ENCODE measurements at regions not wholly inside any gene's neighbourhood (a gene's known extent, or its start where the extent isn't known, plus 50 kb on each side); places are given as distances from the start of the nearest gene placed in this dataset.

- no peak overlapping the region for H3K9ac ChIP-seq
- no peaks in the 10 kb centered on the region for H3K79me2 ChIP-seq
- no peaks in the 10 kb centered on the region for H3K36me3 ChIP-seq (ENCODE audit: control insufficient read depth, insufficient read depth, low read length)
- no peaks in the 10 kb centered on the region for H3K4me1 ChIP-seq
- TF ChIP-seq CTCF (IDR thresholded peaks at IDR 0.05): no peak
- no peak overlapping the region for H3K4me2 ChIP-seq (ENCODE audit: low read length)
- no peak overlapping the region for H3K4me3 ChIP-seq (ENCODE audit: low read depth, low read length)
- H3K9me3 ChIP-seq (ENCODE audit: control insufficient read depth, low read length): no peaks in the 10 kb centered on the region
- H3K27me3 ChIP-seq (ENCODE audit: control insufficient read depth, insufficient read depth, low read length): no peaks in the 10 kb centered on the region
- H2AFZ ChIP-seq: no peak overlapping the region
- no peak overlapping the region for H3K27ac ChIP-seq
Observed at GRCh38 chr1:65698590-65698989, 94.1 kb upstream of the PDE4B start.

GRCh38 chr1:65703853-65704252 is 88.8 kb upstream of the PDE4B start:
- H3K79me2 ChIP-seq: no peaks in the 10 kb centered on the region

DNA sequence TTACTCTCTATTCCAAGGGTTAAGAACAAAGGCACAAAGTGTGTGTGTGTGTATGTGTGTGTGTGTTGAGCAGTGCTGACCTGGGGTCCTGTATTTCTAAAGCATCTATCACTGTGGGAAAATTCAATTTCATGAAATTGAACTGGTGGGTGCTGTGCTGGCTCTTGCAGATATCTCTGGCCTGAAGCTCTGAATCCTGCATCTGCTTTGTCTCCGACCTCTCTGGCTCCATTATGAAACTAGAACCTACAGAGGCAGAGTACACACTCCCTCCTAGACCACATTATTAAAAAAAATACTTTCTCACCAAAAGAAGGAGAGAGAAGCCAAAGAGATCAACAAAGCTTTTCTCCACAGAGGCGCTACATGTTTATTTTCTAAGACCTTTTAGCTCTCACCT is 88.4 kb upstream of the PDE4B start:
- no peak overlapping the region for H3K4me3 ChIP-seq (ENCODE audit: low read depth, low read length)
- no peak overlapping the region for H3K4me2 ChIP-seq (ENCODE audit: low read length)
- H3K9me3 ChIP-seq (ENCODE audit: control insufficient read depth, low read length): no peaks in the 10 kb centered on the region
- H3K36me3 ChIP-seq (ENCODE audit: control insufficient read depth, insufficient read depth, low read length): no peaks in the 10 kb centered on the region
- TF ChIP-seq CTCF (IDR thresholded peaks at IDR 0.05): no peak
- no peak overlapping the region for H3K9ac ChIP-seq
- no peaks in the 10 kb centered on the region for H3K27me3 ChIP-seq (ENCODE audit: control insufficient read depth, insufficient read depth, low read length)
- H3K79me2 ChIP-seq: no peaks in the 10 kb centered on the region
- no peak overlapping the region for H3K27ac ChIP-seq
- H2AFZ ChIP-seq: no peak overlapping the region
- H3K4me1 ChIP-seq: no peaks in the 10 kb centered on the region

More at GRCh38 chr1:65703853-65704252, 88.8 kb upstream of the PDE4B start:
- TF ChIP-seq CTCF (IDR thresholded peaks at IDR 0.05): no peak
- H2AFZ ChIP-seq: no peak overlapping the region
- H3K4me3 ChIP-seq (ENCODE audit: low read depth, low read length): no peak overlapping the region
- H3K4me1 ChIP-seq: no peaks in the 10 kb centered on the region
- H3K27me3 ChIP-seq (ENCODE audit: control insufficient read depth, insufficient read depth, low read length): no peaks in the 10 kb centered on the region
- no peaks in the 10 kb centered on the region for H3K9me3 ChIP-seq (ENCODE audit: control insufficient read depth, low read length)
- H3K9ac ChIP-seq: no peak overlapping the region
- no peaks in the 10 kb centered on the region for H3K36me3 ChIP-seq (ENCODE audit: control insufficient read depth, insufficient read depth, low read length)
- H3K27ac ChIP-seq: no peak overlapping the region
- no peak overlapping the region for H3K4me2 ChIP-seq (ENCODE audit: low read length)

DNA sequence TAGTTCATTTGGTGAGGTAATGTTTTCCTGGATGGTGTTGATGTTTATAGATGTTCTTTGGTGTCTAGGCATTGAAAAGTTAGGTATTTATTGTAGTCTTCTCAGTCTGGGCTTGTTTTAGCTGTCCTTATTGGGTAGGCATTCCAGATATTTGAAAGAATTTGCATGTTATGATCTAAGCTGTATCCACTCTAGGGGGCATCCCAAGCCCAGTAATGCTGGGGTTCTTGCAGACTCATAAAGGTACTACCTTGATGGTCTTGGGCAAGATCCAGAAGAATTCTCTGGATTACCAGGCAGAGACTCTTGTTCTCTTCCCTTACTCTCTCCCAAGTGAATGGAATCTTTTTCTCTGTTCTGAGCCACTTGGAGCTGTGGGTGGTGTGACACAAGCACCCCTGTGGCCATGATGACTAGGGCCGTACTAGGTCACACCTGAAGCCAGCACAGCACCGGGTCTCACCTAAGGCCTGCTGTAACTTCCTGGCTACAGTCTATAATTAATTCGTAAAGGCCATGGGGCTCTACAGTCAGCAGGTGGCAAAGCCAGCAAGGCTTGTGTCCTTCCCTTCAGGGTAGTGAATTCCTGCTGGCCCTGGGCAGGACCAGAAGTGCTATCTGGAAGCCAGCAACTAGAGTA is 74.8 kb upstream of the PDE4B start:
- H3K79me2 ChIP-seq: no peaks in the 10 kb centered on the region
- no peak overlapping the region for H2AFZ ChIP-seq
- no peak overlapping the region for H3K4me2 ChIP-seq (ENCODE audit: low read length)
- no peaks in the 10 kb centered on the region for H3K36me3 ChIP-seq (ENCODE audit: control insufficient read depth, insufficient read depth, low read length)
- no peak for TF ChIP-seq CTCF (IDR thresholded peaks at IDR 0.05)
- H3K4me1 ChIP-seq: no peaks in the 10 kb centered on the region
- H3K4me3 ChIP-seq (ENCODE audit: low read depth, low read length): no peak overlapping the region
- no peaks in the 10 kb centered on the region for H3K27me3 ChIP-seq (ENCODE audit: control insufficient read depth, insufficient read depth, low read length)
- no peak overlapping the region for H3K27ac ChIP-seq
- no peaks in the 10 kb centered on the region for H3K9me3 ChIP-seq (ENCODE audit: control insufficient read depth, low read length)
- no peak overlapping the region for H3K9ac ChIP-seq

DNA sequence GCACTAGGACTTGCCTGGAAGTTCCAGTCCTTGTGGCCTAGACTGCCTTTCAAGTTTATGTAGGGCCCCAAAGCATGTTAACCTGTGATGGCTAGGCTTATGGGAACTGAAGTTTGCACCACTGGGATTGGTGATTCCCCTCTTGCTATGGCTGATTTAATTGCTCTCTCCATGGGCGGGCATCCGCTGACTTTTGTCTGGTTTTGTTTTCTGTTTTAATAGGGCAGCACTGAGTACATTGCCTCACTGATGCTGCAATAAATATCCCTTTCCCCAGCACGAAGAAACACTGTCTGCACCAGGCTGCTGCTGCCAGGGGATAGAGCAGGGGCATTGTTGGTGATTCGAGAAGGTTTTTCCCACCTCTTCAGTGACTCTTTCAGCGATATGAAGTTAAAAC is 73.3 kb upstream of the PDE4B start:
- Histone ChIP-seq H3K27ac (no peak overlapping the region), H3K4me2 (ENCODE audit: low read length) (no peak overlapping the region), H3K4me3 (ENCODE audit: low read depth, low read length) (no peak overlapping the region), H2AFZ (no peak overlapping the region), H3K9ac (no peak overlapping the region), H3K36me3 (ENCODE audit: control insufficient read depth, insufficient read depth, low read length) (no peaks in the 10 kb centered on the region), H3K4me1 (no peaks in the 10 kb centered on the region), H3K79me2 (no peaks in the 10 kb centered on the region), H3K9me3 (ENCODE audit: control insufficient read depth, low read length) (no peaks in the 10 kb centered on the region), H3K27me3 (ENCODE audit: control insufficient read depth, insufficient read depth, low read length) (no peaks in the 10 kb centered on the region)
- TF ChIP-seq CTCF (IDR thresholded peaks at IDR 0.05): no peak

Data from parathyroid adenoma (tissue), 2 donors.